ENCODE measurements at regions not wholly inside any gene's neighbourhood (a gene's known extent, or its start where the extent isn't known, plus 50 kb on each side); places are given as distances from the start of the nearest gene placed in this dataset.
"Not testable (repeated sequence)": the region's sequence is repeated elsewhere in the genome, so short reads cannot be mapped to it uniquely, and the experiment has no call there.

- DNase-seq (ENCODE audit: low read depth), result no peak
- no peak overlapping the region for H3K4me3 ChIP-seq (ENCODE audit: low read length)
- no peak for TF ChIP-seq CTCF (IDR thresholded peaks at IDR 0.05; ENCODE audit: insufficient read depth, low read depth, low read length, missing control alignments)
Observed at GRCh38 chr9:126170286-126170823, 156.3 kb upstream of the MVB12B start.

- no peak for TF ChIP-seq CTCF (IDR thresholded peaks at IDR 0.05; ENCODE audit: insufficient read depth, low read depth, low read length, missing control alignments)
Observed at GRCh38 chr9:126171641-126172040, 155.0 kb upstream of the MVB12B start.

GRCh38 chr9:126173401-126173800 lies 153.2 kb upstream of the MVB12B start:
- TF ChIP-seq CTCF (IDR thresholded peaks at IDR 0.05; ENCODE audit: insufficient read depth, low read depth, low read length, missing control alignments), result no peak
- no peak for DNase-seq (ENCODE audit: low read depth)
- H3K4me3 ChIP-seq (ENCODE audit: low read length), result no peak overlapping the region

More at GRCh38 chr9:126171641-126172040, 155.0 kb upstream of the MVB12B start:
- no peak overlapping the region for H3K4me3 ChIP-seq (ENCODE audit: low read length)
- DNase-seq (ENCODE audit: low read depth), result no peak

- no peak overlapping the region for H3K4me3 ChIP-seq (ENCODE audit: low read length)
- no peak for DNase-seq (ENCODE audit: low read depth)
- TF ChIP-seq CTCF (IDR thresholded peaks at IDR 0.05; ENCODE audit: insufficient read depth, low read depth, low read length, missing control alignments), result no peak
Observed at GRCh38 chr9:126173929-126174328, 152.7 kb upstream of the MVB12B start.

GRCh38 chr9:126183266-126183665 lies 143.4 kb upstream of the MVB12B start:
- H3K4me3 ChIP-seq (ENCODE audit: low read length), result no peak overlapping the region
- no peak for TF ChIP-seq CTCF (IDR thresholded peaks at IDR 0.05; ENCODE audit: insufficient read depth, low read depth, low read length, missing control alignments)
- no peak for DNase-seq (ENCODE audit: low read depth)

GRCh38 chr9:126190994-126191393 lies 135.6 kb upstream of the MVB12B start:
- not testable (repeated sequence) for H3K4me3 ChIP-seq (ENCODE audit: low read length); DNase-seq (ENCODE audit: low read depth)

- no peak for TF ChIP-seq CTCF (IDR thresholded peaks at IDR 0.05; ENCODE audit: insufficient read depth, low read depth, low read length, missing control alignments)
- no peak for DNase-seq (ENCODE audit: low read depth)
- no peak overlapping the region for H3K4me3 ChIP-seq (ENCODE audit: low read length)
Observed at GRCh38 chr9:126198854-126199253, 127.8 kb upstream of the MVB12B start.

Measured in epithelial cell of esophagus (primary cell).